OCI-LY7 (cell line): ENCODE measurements at regions not wholly inside any gene's neighbourhood (a gene's known extent, or its start where the extent isn't known, plus 50 kb on each side); places are given as distances from the start of the nearest gene placed in this dataset.
A peak's percentile ranks its signal among the peaks of the same experiment; 100 is the strongest.
"Not testable (repeated sequence)": the region's sequence is repeated elsewhere in the genome, so short reads cannot be mapped to it uniquely, and the experiment has no call there.

Experiments used
- BruUV-seq: library from RNA; stranded (reverse); fragments of 400-500 nt; replicated peaks from 2 replicates; lab custom pipeline; 2021; lab: Mats Ljungman, UMichigan
- CTCF ChIA-PET: fragments of 300-600 bp; sonication (Branson Sonifier 250); formaldehyde crosslinking; loops from one replicate; lab custom pipeline; 2022; ENCODE audit warnings: antibody characterized with exemption; ENCODE audit not compliant: unreplicated experiment; lab: Charles Lee
- POLR2A ChIA-PET: fragments of 300-600 bp; sonication (Branson Sonifier 250); formaldehyde crosslinking; loops from one replicate; lab custom pipeline; 2022; ENCODE audit warnings: antibody characterized with exemption; lab: Charles Lee
- DNase-seq: peaks from one replicate; pipeline ENCODE4 v3.0.0-alpha.2; 2015; ENCODE audit warnings: low spot score
- H2AFZ ChIP-seq: fragments of 200-600 bp; sonication (generic), shearing (Covaris generic); 2 replicates; pipeline ENCODE4 v1.6.1; 2014; ENCODE audit warnings: mild to moderate bottlenecking, antibody characterized with exemption, low read length, moderate library complexity
- H3K27ac ChIP-seq: fragments of 200-600 bp; sonication (generic); 2 replicates; pipeline ENCODE4 v1.5.1; 2014; ENCODE audit warnings: mixed run types, low read depth, mild to moderate bottlenecking, moderate library complexity, low read length, inconsistent platforms; ENCODE audit not compliant: poor library complexity, severe bottlenecking
- H3K36me3 ChIP-seq: fragments of 200-600 bp; sonication (generic); 2 replicates; pipeline ENCODE4 v1.6.1; 2014; ENCODE audit warnings: mild to moderate bottlenecking, antibody characterized with exemption, low read length, moderate library complexity, mixed read lengths; ENCODE audit not compliant: insufficient read depth
- H3K4me1 ChIP-seq: fragments of 200-600 bp; sonication (generic); 2 replicates; pipeline ENCODE4 v1.5.1; 2014; ENCODE audit warnings: mild to moderate bottlenecking, low read length; ENCODE audit not compliant: insufficient read depth, poor library complexity, severe bottlenecking
- H3K4me2 ChIP-seq: fragments of 200-600 bp; sonication (generic); 2 replicates; pipeline ENCODE4 v1.6.1; 2014; ENCODE audit warnings: mild to moderate bottlenecking, low read length
- H3K4me3 ChIP-seq: fragments of 200-600 bp; sonication (generic); 2 replicates; pipeline ENCODE4 v1.5.1; 2014; ENCODE audit warnings: mild to moderate bottlenecking, low read depth, low read length; ENCODE audit not compliant: poor library complexity, severe bottlenecking
- H3K79me2 ChIP-seq: fragments of 200-600 bp; sonication (generic); 2 replicates; pipeline ENCODE4 v1.6.1; 2016; ENCODE audit warnings: low read depth, mild to moderate bottlenecking, low read length, moderate library complexity, mixed read lengths; ENCODE audit not compliant: insufficient read depth
- H3K9me2 ChIP-seq: fragments of 200-600 bp; sonication (generic); 2 replicates; pipeline ENCODE4 v1.6.1; 2016; ENCODE audit warnings: mild to moderate bottlenecking, low read length, mixed read lengths; ENCODE audit not compliant: insufficient read depth
- H3K9me3 ChIP-seq: fragments of 200-600 bp; sonication (generic); 2 replicates; pipeline ENCODE4 v1.6.1; 2014; ENCODE audit warnings: mild to moderate bottlenecking, mixed run types, low read length, mixed read lengths
- H4K20me1 ChIP-seq: fragments of 200-600 bp; sonication (generic); 2 replicates; pipeline ENCODE4 v1.6.1; 2014; ENCODE audit warnings: mild to moderate bottlenecking, antibody characterized with exemption, low read length, moderate library complexity, mixed read lengths; ENCODE audit not compliant: insufficient read depth
- CTCF ChIP-seq: fragments of 200-600 bp; sonication (generic); conservative IDR thresholded peaks from 2 replicates; pipeline ENCODE4 v1.5.1; 2014; ENCODE audit warnings: mild to moderate bottlenecking, antibody characterized with exemption, low read length, moderate library complexity, mixed read lengths
- EZH2phosphoT487 ChIP-seq: fragments of 200-600 bp; sonication (generic); IDR thresholded peaks from 2 replicates; pipeline ENCODE4 v1.6.1; 2018; ENCODE audit warnings: low read depth, borderline replicate concordance, mild to moderate bottlenecking, mixed run types, antibody characterized with exemption, low read length, moderate library complexity, mixed read lengths
- intact Hi-C: fragments of 100-400 bp; cut with micrococcal nuclease; formaldehyde crosslinking; loops from one replicate; pipeline ENCODE4 v1.10.0; 2022; ENCODE audit not compliant: unreplicated experiment

- no TSS peak for BruUV-seq
- intact Hi-C loops, result no loop called here
- Histone ChIP-seq H3K9me3 (no peaks in the 10 kb centered on the region), H3K79me2 (no peaks in the 10 kb centered on the region), H3K4me1 (peaks cover 30% of the 10 kb centered on the region), H3K27ac (no peak overlapping the region), H2AFZ (no peak overlapping the region), H3K36me3 (no peaks in the 10 kb centered on the region), H4K20me1 (no peaks in the 10 kb centered on the region), H3K4me3 (no peak overlapping the region), H3K4me2 (peak overlapping the region; percentile 10), H3K9me2 (no peaks in the 10 kb centered on the region)
- peak; percentile 47 for DNase-seq
- TF ChIP-seq CTCF, result no peak
- TF ChIP-seq EZH2phosphoT487, result no peak
- POLR2A ChIA-PET, result interaction anchor here (0.6 to 0.7 kb wide), 2 partner anchors 24 to 68 kb away, joined by 3 to 4 read pairs; no protein-coding TSS in a partner anchor
- CTCF ChIA-PET, result no interaction called here
Measured at GRCh38 chr4:83197555-83198235, 83.2 kb upstream of the PLAC8 start.

GRCh38 chr4:83196921-83197320 is 82.4 kb upstream of the PLAC8 start:
- intact Hi-C loops, result no loop called here
- TF ChIP-seq EZH2phosphoT487 (no peak), CTCF (no peak)
- peak; percentile 53 for DNase-seq
- POLR2A ChIA-PET, result interaction anchor here (0.6 to 1.2 kb wide), 5 partner anchors 21 to 1404 kb away, joined by 3 to 5 read pairs (median 3); no protein-coding TSS in a partner anchor
- Histone ChIP-seq H3K4me1 (peaks cover 30% of the 10 kb centered on the region), H3K79me2 (no peaks in the 10 kb centered on the region), H3K4me3 (no peak overlapping the region), H3K9me2 (no peaks in the 10 kb centered on the region), H3K4me2 (peak overlapping the region; percentile 2; the same call in 1 of the 2 replicates), H3K9me3 (no peaks in the 10 kb centered on the region), H4K20me1 (no peaks in the 10 kb centered on the region), H2AFZ (peak overlapping the region; percentile 5; the same call in 1 of the 2 replicates), H3K27ac (no peak overlapping the region), H3K36me3 (no peaks in the 10 kb centered on the region)
- CTCF ChIA-PET, result no interaction called here
- BruUV-seq, result no TSS peak

GRCh38 chr4:83195269-83195668 is 80.7 kb upstream of the PLAC8 start:
- Histone ChIP-seq H2AFZ (no peak overlapping the region), H3K4me2 (no peak overlapping the region), H3K27ac (no peak overlapping the region), H3K4me3 (no peak overlapping the region), H4K20me1 (no peaks in the 10 kb centered on the region), H3K79me2 (no peaks in the 10 kb centered on the region), H3K4me1 (peaks cover 30% of the 10 kb centered on the region), H3K36me3 (no peaks in the 10 kb centered on the region), H3K9me3 (no peaks in the 10 kb centered on the region), H3K9me2 (no peaks in the 10 kb centered on the region)
- DNase-seq, result no peak
- CTCF ChIA-PET, result no interaction called here
- POLR2A ChIA-PET, result interaction anchor here (0.6 to 1.3 kb wide), 2 partner anchors 10 to 84 kb away, joined by 3 read pairs; no protein-coding TSS in a partner anchor
- TF ChIP-seq CTCF (no peak), EZH2phosphoT487 (no peak)
- BruUV-seq, result no TSS peak
- intact Hi-C loops, result no loop called here

DNA sequence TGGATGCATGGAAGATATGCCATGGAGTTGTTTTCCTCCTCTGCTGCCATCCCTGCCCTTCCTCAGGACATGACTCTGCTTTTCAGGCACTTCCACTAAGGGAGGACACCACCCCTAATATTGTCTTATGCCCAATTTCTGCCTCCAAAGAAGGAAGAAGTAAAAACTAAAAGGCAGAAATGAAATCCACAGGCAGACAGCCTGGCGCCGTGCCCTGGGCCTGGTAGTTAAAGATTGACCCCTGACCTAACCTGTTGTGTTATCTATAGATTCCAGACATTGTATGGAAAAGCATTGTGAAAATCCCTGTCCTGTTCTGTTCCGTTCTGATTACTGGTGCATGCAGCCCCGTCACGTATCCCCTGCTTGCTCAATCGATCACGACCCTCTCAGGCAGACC is 80.1 kb upstream of the PLAC8 start:
- H3K4me3 ChIP-seq, H3K9me2 ChIP-seq, DNase-seq, H4K20me1 ChIP-seq, H3K4me2 ChIP-seq, CTCF ChIA-PET, H2AFZ ChIP-seq, H3K27ac ChIP-seq, BruUV-seq, H3K36me3 ChIP-seq, H3K9me3 ChIP-seq, intact Hi-C loops, H3K79me2 ChIP-seq, POLR2A ChIA-PET: not testable (repeated sequence)
- peaks cover 30% of the 10 kb centered on the region for H3K4me1 ChIP-seq
